Panc1 (cell line): ENCODE measurements at regions not wholly inside any gene's neighbourhood (a gene's known extent, or its start where the extent isn't known, plus 50 kb on each side); places are given as distances from the start of the nearest gene placed in this dataset.

Experiments used
- CTCF ChIP-seq: fragments of 450-650 bp; IDR thresholded peaks from 2 replicates; pipeline ENCODE4 v1.5.1; 2017; ENCODE audit warnings: mild to moderate bottlenecking
- POLR2AphosphoS5 ChIP-seq: IDR thresholded peaks from 2 replicates; pipeline ENCODE4 v1.6.1; 2012; ENCODE audit warnings: mild to moderate bottlenecking, low read depth, low read length, moderate library complexity
- TCF7L2 ChIP-seq: IDR thresholded peaks from 2 replicates; pipeline ENCODE4 v1.6.1; 2011; ENCODE audit warnings: mild to moderate bottlenecking, low read depth, low read length, inconsistent platforms

- TF ChIP-seq CTCF (no peak), TCF7L2 (no peak), POLR2AphosphoS5 (no peak)
Measured at GRCh38 chr4:151896880-151897279, 136.1 kb upstream of the GATB start.
